COR-L47 (cell line): ENCODE measurements at regions not wholly inside any gene's neighbourhood (a gene's known extent, or its start where the extent isn't known, plus 50 kb on each side); places are given as distances from the start of the nearest gene placed in this dataset.
"Not testable (repeated sequence)": the region's sequence is repeated elsewhere in the genome, so short reads cannot be mapped to it uniquely, and the experiment has no call there.

Source experiments
- DNase-seq: peaks from one replicate; lab custom pipeline; 2025; lab: John Stamatoyannopoulos, UW

DNA sequence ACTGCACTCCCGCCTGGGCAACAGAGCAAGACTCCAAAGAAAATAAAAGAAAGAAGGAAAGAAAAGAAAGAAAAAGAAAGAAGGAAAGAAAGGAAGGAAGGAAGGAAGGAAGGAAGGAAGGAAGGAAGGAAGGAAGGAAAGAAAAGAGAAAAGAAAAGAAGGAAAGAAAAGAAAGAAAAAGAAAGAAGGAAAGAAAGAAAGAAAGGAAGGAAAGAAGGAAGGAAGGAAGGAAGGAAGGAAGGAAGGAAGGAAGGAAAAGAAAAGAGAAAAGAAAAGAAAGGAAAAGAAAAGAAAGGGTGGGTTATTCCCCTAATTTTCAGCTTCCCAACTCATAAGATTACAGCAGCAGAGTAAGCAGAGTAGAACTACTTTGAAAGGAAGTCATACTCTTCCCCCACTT, 64.4 kb downstream of the TMEM200C start:
- not testable (repeated sequence) for DNase-seq

DNA sequence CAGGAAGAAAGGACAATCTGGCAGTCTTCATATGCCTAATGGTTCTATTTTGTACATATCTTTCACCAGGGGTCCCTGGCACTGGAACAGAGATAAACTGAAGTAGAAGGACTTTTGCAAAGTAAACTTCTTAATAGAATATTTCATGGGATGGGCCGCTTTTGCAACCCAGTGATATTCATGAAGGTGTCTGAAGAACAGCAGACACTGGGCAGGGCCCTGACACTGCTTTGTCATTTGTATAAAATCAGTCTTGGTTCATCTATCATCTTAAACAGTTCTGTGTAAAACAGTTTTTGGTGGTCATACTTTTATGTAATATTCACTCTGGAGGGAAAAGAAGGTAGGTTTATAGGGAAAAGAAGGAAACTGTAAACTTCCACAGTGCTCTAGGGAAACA, 66.4 kb downstream of the TMEM200C start:
- no peak for DNase-seq

DNA sequence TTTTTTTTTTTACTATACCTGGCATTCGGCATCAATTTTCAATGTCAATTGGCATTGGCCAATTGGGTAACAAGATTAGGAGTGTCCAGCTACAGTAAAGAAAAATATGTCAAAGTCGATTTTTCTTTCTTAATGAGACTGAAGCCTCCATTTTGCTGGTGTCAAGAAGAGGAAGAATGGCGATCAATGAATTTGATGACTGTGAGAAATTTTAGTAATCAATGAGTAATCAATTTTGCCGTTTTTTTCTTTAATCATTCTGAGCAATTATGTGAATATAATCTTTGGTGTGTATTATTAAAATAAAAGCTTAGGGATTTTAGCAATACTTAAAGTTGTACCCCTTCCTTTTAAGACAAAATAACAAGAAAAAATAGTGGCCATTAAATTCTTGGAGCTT, 69.7 kb downstream of the TMEM200C start:
- no peak for DNase-seq

DNA sequence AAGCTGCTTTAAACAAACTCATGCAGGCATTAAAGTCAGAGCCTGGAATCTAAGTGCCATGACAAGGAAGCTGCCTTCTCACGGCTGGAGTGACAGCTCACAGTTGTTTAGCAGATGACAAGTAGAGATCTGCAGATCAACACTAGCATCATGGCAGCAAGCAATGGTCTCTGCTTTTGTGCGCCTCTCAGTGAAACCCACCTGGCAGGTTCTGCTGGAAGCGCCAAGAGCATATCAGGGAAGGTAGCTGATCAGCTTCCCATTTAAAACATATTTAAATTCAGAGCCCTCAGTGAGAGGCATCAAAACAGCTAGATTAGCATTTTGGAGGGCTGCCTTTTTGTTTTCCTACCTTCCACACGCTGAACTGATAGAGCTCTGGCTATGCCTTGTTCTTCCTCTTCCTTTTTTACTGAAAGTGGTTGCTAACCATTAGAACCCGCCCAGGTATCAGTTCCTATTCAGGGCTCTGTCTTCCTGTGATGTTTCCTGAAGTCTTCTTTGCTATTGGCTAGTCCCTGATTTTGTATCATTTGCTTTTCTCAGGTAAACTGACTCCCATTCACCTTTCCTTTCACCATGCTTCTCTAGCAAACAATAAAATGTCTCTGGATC, 70.8 kb downstream of the TMEM200C start:
- no peak for DNase-seq

DNA sequence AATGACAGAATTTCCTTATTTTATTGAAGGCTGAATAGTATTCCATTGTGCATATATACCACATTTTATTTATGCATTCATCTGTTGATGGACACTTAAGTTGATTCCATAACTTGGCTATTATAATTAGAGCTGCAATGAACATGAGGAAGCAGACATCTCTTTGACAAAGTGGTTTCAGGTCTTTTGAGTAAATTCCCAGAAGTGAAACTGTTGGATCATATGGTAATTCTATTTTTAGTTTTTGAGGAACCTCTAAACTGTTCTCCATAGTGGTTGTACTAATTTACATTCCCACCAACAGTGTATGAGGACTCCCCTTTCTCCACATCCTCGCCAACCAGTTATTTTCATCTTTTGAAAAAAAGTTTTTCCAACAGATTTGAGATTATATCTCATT, 77.5 kb downstream of the TMEM200C start:
- DNase-seq, result no peak

DNA sequence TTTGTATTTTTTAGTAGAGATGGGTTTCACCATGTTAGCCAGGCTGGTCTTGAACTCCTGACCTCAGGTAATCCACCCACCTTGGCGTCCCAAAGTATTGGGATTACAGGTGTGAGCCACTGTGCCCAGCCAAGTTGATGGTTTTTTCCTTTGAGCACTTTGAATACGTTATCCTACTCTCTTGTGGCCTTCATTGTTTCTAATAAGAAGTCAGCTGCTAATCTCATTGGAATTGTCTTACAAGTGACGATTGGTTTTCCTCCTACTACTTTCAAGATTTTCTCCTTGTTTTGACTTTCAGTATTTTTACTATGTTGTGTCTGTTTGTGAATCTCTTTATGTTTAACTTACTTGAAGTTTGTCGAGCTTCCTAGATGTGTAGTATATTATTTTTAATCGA, 88.5 kb downstream of the TMEM200C start:
- DNase-seq, result no peak

DNA sequence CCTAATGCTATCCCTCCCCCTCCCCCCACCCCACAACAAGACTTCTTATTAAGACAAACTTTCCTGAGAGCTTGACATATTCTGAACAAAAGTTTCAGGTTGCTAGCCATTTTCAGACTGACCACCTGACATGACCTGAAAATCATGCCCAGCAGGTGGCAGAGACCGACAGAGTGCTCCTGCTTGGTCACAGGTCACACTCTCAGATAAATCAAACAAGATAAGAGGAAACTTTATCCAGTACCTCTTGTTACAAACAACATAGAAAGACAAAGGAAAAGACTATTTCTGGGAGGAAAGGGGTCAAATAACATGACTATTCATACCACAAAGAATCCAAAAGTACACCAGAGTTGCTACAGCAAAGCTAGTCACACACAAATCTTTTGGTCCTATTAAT, 107.4 kb downstream of the TMEM200C start:
- no peak for DNase-seq

DNA sequence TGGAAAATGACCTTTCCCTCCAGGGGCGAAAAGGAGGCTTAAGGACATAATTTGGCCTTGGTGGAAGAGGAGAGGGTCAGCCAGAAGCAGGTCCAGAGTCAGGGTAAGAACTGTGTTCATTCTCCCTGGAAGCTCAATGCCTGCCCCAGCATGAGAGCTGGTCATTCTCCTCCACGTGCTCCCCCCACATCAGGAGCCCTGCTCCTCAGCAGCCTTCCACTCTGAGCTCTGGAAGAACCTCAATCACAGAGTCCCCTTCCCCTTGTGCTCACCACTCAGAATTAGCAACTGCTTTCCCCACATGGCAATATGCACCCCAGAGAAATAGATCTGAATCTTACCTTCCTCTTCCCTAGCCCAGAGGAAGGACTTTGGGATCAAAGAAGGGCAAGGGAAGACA, 115.4 kb downstream of the TMEM200C start:
- no peak for DNase-seq

DNA sequence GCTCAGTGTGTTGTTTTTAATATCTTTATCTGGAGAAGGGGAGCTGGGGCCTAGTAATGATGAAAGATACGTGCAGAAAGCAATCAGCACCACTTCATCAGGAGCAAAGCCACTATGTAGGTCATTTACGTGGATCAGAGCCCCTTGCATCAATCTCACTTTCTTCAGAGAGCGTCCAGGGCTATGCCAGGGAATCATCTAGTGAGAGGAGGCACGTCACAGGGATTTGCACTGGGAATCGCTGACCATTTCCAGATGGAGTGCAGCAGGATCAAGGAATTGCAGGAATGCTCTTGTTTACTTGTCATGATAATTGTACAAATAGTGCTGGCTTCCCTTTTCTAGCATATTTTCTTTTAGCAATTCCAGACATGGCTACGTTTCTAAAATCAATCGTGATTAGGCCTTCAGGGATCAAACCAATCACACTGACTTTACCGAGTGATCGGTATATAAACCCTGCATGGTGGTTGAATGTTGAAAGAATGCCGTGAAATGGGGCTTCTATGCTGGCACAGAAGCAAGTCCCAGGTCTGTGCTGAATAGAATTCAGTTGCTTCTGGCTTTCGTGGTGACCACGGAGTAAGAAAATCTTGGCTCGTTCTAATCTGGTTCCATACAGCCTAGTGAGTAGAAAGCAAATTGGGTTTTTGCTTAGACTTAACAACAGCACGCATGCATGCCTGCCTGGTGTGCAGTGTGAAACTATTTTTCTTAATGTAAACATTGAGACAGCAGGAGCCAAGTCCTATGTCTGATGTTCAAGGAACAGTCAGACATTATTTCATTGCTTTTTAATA, 122.8 kb downstream of the TMEM200C start:
- no peak for DNase-seq

DNA sequence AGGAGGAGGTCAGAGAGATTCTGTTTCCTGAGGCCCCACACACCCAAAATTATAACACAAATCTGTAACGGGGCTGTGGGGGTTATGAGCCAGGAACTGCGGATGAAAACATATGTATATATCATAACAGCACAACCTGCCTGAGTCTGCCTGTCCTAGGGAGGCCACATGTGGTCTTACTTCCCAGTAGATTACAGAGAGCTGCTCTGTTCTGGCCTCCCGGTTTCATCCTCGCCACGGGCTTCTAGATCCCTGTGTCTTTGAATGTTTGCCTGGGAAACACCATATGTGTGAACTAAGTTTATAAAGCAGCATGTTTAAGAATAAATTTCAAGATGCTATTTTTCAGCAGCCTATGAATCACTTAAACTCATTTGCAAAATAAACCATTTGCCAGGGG, 124.0 kb downstream of the TMEM200C start:
- DNase-seq, result no peak

DNA sequence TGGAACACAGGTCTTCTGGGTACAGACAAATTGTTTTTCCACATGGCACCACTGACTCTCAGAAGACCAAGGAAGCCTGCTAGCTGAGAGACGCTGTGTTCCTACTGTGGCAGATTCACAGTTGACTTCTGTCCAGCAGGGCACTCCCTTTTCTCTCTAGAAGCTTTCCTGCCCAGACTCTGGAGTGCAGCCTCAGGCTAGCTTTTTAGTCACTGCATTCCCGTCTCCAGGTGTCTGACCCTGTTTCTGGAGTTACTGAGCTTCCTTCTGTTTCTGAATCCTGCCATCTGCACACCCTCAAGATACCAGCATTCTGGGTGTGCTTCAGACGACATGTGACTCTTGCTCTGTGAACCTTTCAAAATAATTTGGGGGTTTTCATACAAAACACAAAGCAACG, 125.1 kb downstream of the TMEM200C start:
- DNase-seq, result no peak

DNA sequence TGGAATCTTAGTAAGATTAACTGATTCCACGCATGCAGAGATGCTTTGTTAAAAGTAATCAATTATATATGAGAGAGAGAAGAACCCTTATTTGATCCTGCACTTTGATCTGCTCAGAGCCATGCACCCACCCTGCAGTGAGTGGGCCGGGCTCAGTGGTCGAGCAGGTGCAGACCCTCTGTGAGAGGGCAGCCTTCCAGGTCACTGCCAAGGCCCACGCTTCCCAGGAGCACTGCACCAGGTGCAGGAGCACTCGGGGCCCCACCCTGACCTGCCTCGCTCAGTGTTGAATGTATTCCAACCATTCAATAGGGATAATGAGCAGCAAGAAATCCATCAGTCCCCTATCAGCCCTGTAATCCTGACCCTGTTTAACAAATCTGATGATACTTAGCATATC, 126.9 kb downstream of the TMEM200C start:
- DNase-seq, result no peak

DNA sequence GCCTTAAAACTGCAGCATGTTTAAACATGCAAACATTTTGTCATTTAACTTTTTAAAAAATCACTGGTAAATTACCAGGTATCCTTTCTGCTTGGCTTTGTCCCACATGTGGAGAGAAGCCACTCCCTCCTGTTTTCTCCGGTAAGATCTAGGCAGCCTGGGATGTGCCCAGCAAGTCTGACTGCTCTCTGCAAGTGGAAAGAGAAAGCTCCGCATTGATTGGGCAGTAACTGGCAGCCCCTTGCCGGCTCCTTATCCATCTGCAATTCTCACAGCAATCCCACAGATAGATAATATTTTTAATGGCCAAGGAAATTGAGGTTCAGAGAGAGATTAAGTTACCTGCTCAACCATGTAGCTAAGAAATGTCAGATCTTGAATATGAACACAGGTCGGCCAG, 136.1 kb downstream of the TMEM200C start:
- peak; percentile 38 for DNase-seq

DNA sequence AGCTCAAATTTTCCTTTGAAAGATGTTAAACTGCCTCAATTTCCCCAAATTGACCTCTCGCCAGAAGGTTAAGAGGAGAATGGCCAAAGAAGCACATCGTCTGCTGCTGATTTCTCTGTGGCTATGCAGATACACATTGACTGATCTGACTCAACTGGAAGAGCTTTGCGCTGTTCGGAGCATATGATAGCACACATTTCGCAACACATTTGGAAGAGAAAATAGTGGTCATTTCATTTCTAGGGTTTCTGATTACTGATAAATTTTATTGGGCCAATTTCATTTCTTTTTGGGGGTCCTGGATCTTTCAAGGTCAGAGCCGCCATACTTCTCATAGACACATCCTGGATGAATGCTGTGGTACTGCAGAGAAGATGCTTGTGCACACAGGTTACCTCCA, 138.5 kb downstream of the TMEM200C start:
- DNase-seq, result no peak

DNA sequence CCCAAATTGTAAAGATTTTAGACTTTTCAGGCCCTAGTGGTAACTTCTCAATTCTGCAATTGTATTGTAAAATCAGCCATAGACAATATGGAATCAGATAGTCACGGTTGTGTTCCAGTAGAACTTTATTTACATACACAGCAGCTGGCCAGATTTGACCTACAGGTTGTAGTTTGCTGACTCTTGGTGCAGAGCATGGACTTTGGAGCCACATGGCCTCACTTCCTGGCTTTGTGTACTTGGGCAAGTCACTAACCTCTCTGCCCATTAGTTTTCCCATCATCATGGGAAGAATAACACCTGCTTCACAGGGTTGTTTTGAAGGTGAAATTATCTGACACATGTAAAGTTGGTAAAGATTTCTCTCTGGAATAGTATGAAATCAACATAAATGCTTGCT, 147.6 kb downstream of the TMEM200C start:
- no peak for DNase-seq

DNA sequence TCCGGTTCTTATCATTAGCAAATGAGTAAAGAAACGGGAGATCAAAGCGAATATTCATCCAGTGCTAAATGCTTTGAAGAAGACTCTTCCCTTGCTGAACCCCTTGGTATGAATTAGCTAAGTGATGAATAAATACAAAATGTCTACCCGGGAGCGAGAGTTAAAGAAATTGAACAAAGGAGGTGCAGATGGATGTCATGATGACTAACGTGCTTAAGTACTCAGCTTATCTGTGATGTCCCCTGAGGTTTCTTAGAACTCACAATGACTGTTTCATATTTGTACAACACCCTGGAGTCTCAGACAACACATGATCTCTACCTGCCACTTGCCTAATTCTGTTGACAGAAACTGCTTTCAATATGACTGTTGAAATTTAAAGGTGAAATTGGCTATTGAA, 148.5 kb downstream of the TMEM200C start:
- DNase-seq, result peak; percentile 50

DNA sequence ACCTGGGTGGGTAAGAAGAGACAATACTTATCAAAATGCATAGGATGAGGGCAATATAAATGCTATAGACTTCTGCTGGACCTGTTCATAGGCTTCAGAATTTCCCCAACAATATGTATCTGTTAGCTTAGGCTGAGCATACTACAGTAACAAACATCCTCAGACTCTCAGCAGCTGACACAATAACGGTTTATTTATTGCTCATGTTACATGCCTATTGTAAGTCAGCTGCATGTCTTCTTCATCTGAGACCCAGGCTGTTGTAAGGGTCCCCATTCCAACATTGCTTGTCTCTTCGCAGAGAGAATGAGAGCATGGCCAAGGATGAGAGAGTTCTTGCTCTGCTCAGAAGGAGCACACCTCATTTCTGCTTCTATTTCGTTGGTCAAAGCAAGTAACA, 150.7 kb downstream of the TMEM200C start:
- no peak for DNase-seq

DNA sequence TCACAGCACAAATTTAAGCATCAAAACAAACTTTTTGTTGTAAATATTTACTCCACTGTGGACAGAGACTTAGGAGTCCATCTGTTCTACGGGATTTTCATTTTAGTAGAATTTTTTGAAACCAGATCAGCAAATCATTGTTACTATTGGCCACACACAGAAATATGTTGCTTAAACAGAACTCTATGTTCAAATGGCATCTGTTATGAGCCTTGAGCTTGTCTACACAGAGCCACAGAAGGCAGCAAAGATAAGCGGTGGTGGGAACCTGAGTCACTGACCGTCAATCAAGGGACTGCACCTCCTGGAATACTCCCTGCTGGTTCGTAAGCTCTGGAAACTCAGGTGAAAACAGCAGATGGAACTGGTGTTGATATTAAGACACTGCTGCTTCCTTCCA, 156.8 kb downstream of the TMEM200C start:
- DNase-seq, result no peak

DNA sequence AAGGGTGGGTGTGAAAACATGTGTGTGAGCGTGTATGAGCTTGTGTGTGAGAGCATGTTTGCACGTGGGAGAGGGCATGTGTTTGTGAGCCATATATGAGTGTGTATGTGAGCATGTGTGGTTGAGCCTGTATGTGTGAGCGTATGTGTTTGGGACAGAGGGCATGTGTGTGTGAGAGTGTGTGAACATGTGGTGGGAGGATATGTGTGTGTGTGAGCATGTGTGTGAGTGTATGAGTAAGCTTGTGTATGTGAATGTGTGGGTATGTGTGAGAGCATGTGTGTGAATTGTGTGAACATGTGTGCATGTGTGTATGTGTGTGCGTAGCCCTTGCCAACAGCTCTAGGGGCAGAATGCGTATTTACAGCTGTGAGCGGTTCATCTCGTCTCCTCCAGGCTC, 163.0 kb downstream of the TMEM200C start:
- DNase-seq, result no peak

DNA sequence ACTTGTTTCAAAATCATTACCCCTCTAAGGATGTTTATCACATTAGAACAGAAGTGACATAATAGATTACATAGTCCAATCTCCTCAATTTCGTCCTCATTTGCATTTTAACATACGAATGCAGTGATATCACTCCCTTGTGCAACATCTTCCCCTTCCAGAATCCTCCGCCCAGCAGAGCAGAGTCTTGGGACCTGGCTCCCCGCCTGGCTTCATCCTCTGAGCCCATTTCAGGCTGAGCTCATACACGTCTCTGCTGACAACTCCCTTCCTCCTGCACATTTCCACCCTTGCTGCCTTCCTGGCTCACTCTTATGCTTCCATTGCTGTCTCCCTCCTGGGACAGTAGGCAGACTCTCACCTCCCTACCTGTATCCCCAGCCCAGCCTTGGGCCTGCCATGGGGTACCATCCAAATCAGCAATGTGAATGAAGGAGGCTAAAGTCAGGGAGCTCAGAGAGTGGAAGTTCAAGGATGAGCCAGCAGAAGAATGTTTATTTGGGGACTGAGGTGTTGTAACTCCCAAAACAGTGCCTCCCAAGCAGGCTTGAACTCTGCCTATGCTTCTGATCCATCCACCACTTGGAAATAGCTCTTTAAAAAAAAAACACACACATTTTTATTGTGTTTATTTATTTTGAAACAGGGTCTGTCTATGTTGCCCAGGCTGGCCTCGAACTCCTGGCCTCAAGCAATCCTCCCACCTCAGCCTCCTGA, 165.2 kb downstream of the TMEM200C start:
- DNase-seq, result no peak

DNA sequence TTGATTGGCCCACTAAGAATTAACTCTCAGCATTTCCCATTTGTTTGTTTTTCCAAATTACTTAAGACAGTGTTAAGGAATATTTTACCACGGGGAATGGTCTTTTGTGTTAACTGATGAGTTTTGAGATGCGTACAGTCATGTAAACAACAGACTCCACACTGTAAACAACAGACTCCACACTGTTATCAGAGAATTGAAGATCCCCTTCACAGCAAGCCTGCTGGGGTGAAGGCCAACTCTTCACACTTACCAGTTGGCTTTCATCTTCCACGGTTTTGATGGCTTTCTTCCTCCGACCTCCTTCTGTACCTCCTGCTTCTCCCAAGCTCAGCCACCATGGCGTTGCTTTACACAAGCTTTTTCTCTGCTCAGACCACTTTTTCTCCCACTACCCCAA, 166.8 kb downstream of the TMEM200C start:
- no peak for DNase-seq

DNA sequence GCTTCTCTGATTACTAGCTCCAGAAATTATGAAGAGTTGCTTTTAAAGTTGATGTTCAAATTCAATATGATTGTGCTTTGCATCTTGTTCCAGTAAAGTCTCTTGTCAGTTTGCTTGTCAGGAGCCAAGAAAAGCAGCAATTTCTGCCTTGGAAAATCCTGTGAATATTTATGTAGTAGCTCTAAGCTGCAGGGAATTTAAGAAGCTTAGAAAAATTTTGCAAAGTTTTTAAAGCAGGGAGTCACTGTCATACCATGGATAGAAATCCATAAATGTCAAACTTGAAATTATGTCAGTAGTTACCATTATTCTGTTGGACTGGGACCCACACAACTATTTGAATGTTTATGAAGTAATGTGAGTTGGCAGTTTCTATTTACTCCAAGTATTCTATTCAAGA, 169.3 kb downstream of the TMEM200C start:
- DNase-seq, result no peak

DNA sequence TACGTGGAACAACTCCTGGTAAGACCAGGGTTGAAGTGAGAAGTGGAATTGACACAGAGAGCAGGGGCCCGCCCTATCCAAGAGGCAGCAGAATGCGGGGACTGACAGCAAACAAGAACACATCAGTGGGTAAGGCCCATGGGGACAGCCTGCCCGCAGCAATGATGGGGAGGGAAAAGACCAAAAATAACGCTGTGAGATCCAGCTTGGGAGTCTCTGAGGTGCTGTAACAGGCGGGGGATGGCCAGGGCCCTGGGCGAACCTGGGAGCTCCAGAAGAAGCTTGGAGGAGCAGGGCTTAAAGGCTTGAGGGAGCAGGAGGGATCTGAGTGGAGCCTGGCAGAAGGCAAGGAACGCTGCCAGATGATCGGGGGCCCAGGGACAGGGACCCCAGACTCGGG, 173.4 kb downstream of the TMEM200C start:
- DNase-seq, result no peak
